ENCODE measurements at regions not wholly inside any gene's neighbourhood (a gene's known extent, or its start where the extent isn't known, plus 50 kb on each side); places are given as distances from the start of the nearest gene placed in this dataset.

- TF ChIP-seq CTBP1 (IDR thresholded peaks at IDR 0.05; ENCODE audit: borderline replicate concordance) = no peak
- TF ChIP-seq NFRKB (IDR thresholded peaks at IDR 0.05) = no peak
- no peak for TF ChIP-seq ZNF384 (IDR thresholded peaks at IDR 0.05)
- TF ChIP-seq FOXM1 (IDR thresholded peaks at IDR 0.05; ENCODE audit: borderline replicate concordance) = no peak
- TF ChIP-seq TARDBP (IDR thresholded peaks at IDR 0.05) = no peak
- no peak for TF ChIP-seq HDGF (IDR thresholded peaks at IDR 0.05; ENCODE audit: borderline replicate concordance)
- no peak for TF ChIP-seq BHLHE40 (IDR thresholded peaks at IDR 0.05; ENCODE audit: borderline replicate concordance)
- no peak for TF ChIP-seq ARNT (IDR thresholded peaks at IDR 0.05)
- TF ChIP-seq FOXA1 (IDR thresholded peaks at IDR 0.05) = no peak
- no peak for TF ChIP-seq SP1 (IDR thresholded peaks at IDR 0.05)
- TF ChIP-seq FOXK2 (IDR thresholded peaks at IDR 0.05) = no peak
Measured at GRCh38 chr20:48326434-48326691, 501.4 kb downstream of the PREX1 start.

All from HEK293T (cell line).